A549 (cell line): ENCODE measurements at regions not wholly inside any gene's neighbourhood (a gene's known extent, or its start where the extent isn't known, plus 50 kb on each side); places are given as distances from the start of the nearest gene placed in this dataset.

Source experiments
- HDAC2 ChIP-seq: fragments of 200-600 bp; sonication (generic); IDR thresholded peaks from 2 replicates; pipeline ENCODE4 v1.6.1; 2016
- MAFK ChIP-seq: fragments of 450-650 bp; IDR thresholded peaks from 2 replicates; pipeline ENCODE4 v1.6.1; 2014; ENCODE audit not compliant: partially characterized antibody
- TF ChIP-seq, protein P1 (sequence below): fragments of >200 bp; sonication (Bioruptor Twin); formaldehyde crosslinking; IDR thresholded peaks from 3 replicates; pipeline ENCODE4 v1.5.1; 2016

DNA sequence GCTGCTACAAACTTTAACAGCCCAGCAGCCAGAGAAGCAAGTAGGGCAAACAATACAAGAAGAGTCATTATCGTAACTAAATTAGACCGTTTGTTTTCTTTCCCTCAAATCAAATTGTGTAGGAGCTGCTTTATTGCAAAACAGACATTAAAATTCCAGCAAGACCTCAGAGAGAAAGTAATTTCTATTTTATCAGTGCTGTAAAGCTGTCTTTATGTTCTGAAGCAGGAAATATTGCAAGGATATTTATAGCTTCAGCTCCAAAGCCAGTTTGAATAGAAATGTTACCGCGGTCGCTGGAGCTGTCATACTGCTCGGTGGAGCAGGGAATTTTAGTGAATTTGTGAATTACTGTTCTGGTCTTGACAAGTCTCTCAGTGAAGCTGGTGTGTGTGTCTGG is 503.8 kb upstream of the PLXNA2 start:
- no peak for TF ChIP-seq MAFK
- TF ChIP-seq, protein P1, sequence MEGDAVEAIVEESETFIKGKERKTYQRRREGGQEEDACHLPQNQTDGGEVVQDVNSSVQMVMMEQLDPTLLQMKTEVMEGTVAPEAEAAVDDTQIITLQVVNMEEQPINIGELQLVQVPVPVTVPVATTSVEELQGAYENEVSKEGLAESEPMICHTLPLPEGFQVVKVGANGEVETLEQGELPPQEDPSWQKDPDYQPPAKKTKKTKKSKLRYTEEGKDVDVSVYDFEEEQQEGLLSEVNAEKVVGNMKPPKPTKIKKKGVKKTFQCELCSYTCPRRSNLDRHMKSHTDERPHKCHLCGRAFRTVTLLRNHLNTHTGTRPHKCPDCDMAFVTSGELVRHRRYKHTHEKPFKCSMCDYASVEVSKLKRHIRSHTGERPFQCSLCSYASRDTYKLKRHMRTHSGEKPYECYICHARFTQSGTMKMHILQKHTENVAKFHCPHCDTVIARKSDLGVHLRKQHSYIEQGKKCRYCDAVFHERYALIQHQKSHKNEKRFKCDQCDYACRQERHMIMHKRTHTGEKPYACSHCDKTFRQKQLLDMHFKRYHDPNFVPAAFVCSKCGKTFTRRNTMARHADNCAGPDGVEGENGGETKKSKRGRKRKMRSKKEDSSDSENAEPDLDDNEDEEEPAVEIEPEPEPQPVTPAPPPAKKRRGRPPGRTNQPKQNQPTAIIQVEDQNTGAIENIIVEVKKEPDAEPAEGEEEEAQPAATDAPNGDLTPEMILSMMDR: no peak
- TF ChIP-seq HDAC2: no peak
